ENCODE measurements at regions not wholly inside any gene's neighbourhood (a gene's known extent, or its start where the extent isn't known, plus 50 kb on each side); places are given as distances from the start of the nearest gene placed in this dataset.

GRCh38 chr6:62479697-62480220 lies 193.7 kb upstream of the KHDRBS2 start:
- DNase-seq (ENCODE audit: low read depth, low spot score): no peak

GRCh38 chr6:62474793-62475192 lies 188.8 kb upstream of the KHDRBS2 start:
- DNase-seq (ENCODE audit: low read depth, low spot score): no peak

GRCh38 chr6:62466607-62467006 lies 180.6 kb upstream of the KHDRBS2 start:
- no peak for DNase-seq (ENCODE audit: low read depth, low spot score)

- DNase-seq (ENCODE audit: low read depth, low spot score): no peak
Measured at GRCh38 chr6:62465206-62465605, 179.2 kb upstream of the KHDRBS2 start.

- DNase-seq (ENCODE audit: low read depth, low spot score): no peak
Measured at GRCh38 chr6:62452586-62452985, 166.6 kb upstream of the KHDRBS2 start.

GRCh38 chr6:62446647-62447316 lies 160.8 kb upstream of the KHDRBS2 start:
- DNase-seq (ENCODE audit: low read depth, low spot score): no peak

DNA sequence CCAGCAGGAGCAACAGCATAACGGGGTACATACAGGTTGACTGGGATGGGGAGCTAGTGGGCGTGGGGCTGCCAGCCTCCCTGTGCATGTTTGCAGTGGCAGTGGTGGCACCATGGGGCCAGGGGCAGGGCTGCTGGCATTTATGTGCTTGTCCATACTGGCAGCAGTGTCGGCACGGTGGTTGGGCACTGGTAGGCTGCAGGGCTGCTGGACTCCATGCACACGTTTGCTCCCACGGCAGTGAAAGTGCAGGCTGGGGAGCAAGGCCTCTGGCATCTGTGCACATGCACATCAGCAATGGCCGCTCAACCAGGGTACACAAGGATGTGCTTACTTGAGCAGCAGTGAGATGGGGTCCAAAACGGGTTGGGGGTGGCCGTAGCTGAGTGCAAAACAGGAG lies 159.5 kb upstream of the KHDRBS2 start:
- DNase-seq (ENCODE audit: low read depth, low spot score): no peak

- no peak for DNase-seq (ENCODE audit: low read depth, low spot score)
Measured at GRCh38 chr6:62441182-62441581, 155.2 kb upstream of the KHDRBS2 start.

GRCh38 chr6:62429781-62430180 lies 143.8 kb upstream of the KHDRBS2 start:
- DNase-seq (ENCODE audit: low read depth, low spot score): no peak

DNA sequence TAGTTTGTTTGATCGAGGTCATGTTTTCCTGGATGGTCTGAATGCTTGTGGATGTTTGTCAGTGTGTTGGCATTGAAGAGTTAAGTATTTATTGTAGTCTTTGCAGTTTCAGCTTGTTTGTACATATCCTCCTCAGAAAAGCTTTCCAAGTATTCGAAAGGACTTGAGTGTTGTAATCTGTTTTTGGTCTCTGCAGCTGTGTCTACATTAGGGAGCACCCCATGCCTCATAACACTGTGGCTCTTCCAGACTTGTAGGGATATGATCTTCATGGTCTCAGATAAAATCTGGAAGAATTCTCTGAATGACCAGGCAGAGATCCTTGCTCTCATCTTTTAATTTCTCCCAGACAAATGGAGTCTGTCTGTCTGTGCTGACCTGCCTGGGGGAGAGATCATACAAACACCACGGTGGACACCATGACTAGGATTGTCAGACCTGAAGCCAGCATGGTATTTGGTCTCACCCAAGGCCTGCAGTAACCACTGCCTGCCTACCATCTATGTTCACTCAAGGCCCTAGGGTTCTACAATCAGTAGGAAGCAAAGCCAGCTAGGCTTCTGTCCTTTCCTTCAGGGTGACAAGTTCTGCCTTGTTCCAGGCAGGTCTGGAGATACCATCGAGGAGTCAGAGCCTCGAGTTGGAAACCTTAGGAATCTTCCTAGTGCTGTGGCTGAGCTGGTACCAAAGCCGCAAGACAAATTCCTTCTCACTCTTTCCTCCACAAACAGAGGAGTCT lies 114.7 kb upstream of the KHDRBS2 start:
- no peak for DNase-seq (ENCODE audit: low read depth, low spot score)

DNA sequence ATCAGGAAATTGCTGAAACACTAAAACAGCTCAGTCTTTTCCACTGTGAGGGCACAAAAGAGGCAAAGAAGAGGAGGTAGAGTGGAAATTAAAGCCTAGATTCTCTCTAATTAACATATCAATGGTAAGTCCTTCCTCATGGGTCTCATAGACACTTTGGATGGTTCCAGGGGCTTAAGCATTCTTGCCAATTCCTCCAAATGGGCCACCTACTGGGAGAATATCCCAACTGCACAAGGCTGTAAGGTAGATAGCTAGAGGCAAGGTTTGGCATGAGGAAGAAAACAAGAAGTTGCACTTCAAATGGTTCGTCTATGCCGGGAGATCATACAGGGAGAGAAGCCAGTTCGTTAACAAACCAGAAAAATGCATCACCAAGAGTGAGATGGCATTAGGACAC lies 107.6 kb upstream of the KHDRBS2 start:
- DNase-seq (ENCODE audit: low read depth, low spot score): no peak

- DNase-seq (ENCODE audit: low read depth, low spot score): no peak
Measured at GRCh38 chr6:62392291-62392690, 106.3 kb upstream of the KHDRBS2 start.

DNA sequence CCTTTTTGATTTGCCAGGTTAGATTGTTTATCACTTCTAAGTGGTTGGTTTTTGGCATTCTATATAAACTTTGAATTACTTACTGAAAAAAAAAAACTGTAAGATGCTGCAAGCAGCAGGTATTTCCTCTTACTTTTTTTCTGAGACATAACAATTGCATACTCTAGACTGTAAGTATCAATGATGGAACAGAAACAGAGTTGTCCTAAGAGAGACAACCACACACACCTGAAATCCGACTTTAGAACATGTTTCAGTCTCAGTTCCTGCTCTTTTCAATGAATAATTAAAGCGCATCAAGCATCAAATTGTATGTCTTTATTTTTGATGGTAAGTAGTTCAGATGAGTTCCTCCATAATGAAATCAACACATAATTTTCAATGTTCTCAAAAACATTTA lies 105.3 kb upstream of the KHDRBS2 start:
- DNase-seq (ENCODE audit: low read depth, low spot score): no peak

- no peak for DNase-seq (ENCODE audit: low read depth, low spot score)
Measured at GRCh38 chr6:62390401-62390800, 104.4 kb upstream of the KHDRBS2 start.

DNA sequence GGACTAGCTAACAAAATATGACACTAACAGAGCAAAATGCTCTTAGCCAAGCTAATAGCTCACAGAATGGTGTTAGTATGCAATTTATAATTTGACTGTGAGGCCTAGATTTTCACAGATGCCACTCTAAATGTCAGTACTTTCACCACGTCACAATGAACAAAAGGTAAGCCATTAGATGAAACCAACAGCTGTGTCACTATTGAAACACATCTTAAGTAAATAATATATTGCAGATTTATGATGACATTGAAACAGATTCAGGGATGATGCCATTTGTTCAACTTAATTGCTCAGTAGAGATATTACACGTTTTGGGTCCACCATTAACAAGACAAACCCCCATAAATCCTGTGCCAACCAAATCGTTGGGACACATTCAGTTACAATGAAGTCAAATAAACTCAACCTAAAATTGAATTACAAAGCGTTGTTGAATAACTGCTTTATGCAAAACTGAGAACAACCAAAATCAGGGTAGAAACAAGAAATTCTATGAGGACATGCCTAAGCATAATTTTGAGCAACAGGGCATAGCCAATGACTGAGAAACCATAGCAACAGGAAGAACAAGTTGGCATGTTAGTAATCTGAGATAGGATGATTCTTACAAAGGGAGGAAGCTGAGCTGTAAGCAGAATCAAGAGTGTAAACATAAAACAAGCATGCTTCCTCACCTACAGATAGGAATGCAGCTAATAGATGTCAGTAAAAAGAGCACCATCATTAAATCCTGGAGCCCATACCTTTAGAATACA lies 85.6 kb upstream of the KHDRBS2 start:
- no peak for DNase-seq (ENCODE audit: low read depth, low spot score)

DNA sequence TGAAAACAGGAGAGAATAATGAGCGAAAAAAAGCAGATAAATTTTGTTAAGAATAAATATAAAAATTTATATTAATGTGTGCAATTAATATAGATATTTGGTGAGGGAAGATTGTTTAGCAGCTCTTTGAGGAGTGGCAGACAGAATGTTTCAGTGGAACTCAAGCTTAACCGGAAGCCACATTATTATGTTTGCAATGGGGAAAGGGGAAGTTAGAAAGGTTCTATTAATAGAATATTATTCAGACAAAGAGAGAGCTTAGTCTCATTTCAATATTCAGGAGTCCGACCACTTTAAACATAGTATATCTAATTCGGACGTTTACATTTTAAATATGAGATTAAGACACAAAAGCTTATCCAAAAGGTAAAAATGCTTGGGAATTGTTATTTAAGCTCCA lies 81.6 kb upstream of the KHDRBS2 start:
- DNase-seq (ENCODE audit: low read depth, low spot score): no peak

GRCh38 chr6:62362097-62362496 lies 76.1 kb upstream of the KHDRBS2 start:
- no peak for DNase-seq (ENCODE audit: low read depth, low spot score)

GRCh38 chr6:62357835-62358234 lies 71.8 kb upstream of the KHDRBS2 start:
- no peak for DNase-seq (ENCODE audit: low read depth, low spot score)

GRCh38 chr6:62354261-62354660 lies 68.2 kb upstream of the KHDRBS2 start:
- DNase-seq (ENCODE audit: low read depth, low spot score): no peak

GRCh38 chr6:62345962-62346689 lies 60.1 kb upstream of the KHDRBS2 start:
- no peak for DNase-seq (ENCODE audit: low read depth, low spot score)

DNA sequence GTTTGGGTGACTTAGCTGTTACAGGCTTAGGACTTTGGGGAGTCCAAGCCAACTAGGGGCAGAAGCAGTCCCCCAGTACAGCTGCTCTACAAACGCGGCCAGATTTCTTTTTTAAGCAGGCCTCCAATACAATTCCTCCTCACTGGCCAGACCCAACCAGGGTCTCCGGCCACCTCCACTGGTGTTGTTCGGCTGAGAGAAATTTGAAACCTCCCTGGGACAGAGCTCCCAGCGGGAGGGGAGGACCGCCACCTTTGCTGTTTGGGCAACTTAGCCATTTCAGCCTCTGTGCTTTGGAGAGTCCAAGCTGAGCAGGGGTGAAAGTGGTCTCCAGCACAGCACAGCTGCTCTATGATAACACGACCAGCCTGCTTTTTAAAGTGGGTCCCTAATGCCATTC lies 59.4 kb upstream of the KHDRBS2 start:
- DNase-seq (ENCODE audit: low read depth, low spot score): no peak

GRCh38 chr6:62344850-62345249 lies 58.8 kb upstream of the KHDRBS2 start:
- DNase-seq (ENCODE audit: low read depth, low spot score): no peak
